Neural cell (in vitro differentiated cells): ENCODE measurements at regions not wholly inside any gene's neighbourhood (a gene's known extent, or its start where the extent isn't known, plus 50 kb on each side); places are given as distances from the start of the nearest gene placed in this dataset.

Experiments used
- EP300 ChIP-seq: fragments of 450-650 bp; conservative IDR thresholded peaks from 2 replicates; pipeline ENCODE4 v1.6.1; 2014; ENCODE audit warnings: antibody characterized with exemption, mild to moderate bottlenecking, moderate library complexity; ENCODE audit not compliant: poor library complexity, severe bottlenecking
- EZH2 ChIP-seq: fragments of 200-600, 300-800 bp; shearing (Covaris generic), sonication (generic); IDR thresholded peaks from 2 replicates; pipeline ENCODE4 v1.6.1; 2014; ENCODE audit warnings: antibody characterized with exemption, low read length, borderline replicate concordance, mild to moderate bottlenecking; ENCODE audit not compliant: insufficient read depth, poor library complexity, severe bottlenecking
- POLR2AphosphoS5 ChIP-seq: IDR thresholded peaks from 2 replicates; pipeline ENCODE4 v1.6.1; 2012
- RAD21 ChIP-seq: fragments of 450-650 bp; conservative IDR thresholded peaks from 2 replicates; pipeline ENCODE4 v1.6.1; 2014; ENCODE audit warnings: antibody characterized with exemption, mild to moderate bottlenecking, moderate library complexity
- SMC3 ChIP-seq: fragments of 450-650 bp; conservative IDR thresholded peaks from 2 replicates; pipeline ENCODE4 v1.6.1; 2014; ENCODE audit warnings: antibody characterized with exemption, mild to moderate bottlenecking, moderate library complexity; ENCODE audit not compliant: poor library complexity
- TAF1 ChIP-seq: IDR thresholded peaks from 2 replicates; pipeline ENCODE4 v1.6.1; 2012; ENCODE audit warnings: low read depth
- TF ChIP-seq, protein P1 (sequence below): fragments of 450-650 bp; IDR thresholded peaks from 2 replicates; pipeline ENCODE4 v1.5.1; 2014; ENCODE audit warnings: antibody characterized with exemption, mild to moderate bottlenecking, moderate library complexity; ENCODE audit not compliant: poor library complexity, severe bottlenecking
- TF ChIP-seq, protein P2 (sequence below): IDR thresholded peaks from 2 replicates; pipeline ENCODE4 v1.6.1; 2012; ENCODE audit warnings: borderline replicate concordance

DNA sequence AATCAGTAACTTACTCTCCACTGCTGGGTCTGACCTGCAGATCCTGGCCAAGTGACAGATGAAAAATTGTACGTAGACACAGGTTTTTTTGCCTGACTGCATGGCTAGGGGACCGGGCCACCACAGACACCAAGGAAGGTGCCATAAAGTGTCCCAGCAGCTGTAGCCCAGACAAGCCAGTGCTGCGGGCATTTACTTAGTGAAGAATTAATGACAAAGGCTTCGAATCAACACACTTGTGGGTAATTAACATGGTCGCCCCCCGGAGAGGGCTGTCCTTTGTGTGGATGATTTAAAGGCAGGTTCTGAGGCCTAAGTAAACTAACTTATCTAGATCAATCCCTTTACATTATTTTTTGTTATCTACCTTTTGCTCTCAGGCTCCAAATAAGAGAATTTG is 1709.1 kb upstream of the LRRTM1 start:
- TF ChIP-seq, protein P1, sequence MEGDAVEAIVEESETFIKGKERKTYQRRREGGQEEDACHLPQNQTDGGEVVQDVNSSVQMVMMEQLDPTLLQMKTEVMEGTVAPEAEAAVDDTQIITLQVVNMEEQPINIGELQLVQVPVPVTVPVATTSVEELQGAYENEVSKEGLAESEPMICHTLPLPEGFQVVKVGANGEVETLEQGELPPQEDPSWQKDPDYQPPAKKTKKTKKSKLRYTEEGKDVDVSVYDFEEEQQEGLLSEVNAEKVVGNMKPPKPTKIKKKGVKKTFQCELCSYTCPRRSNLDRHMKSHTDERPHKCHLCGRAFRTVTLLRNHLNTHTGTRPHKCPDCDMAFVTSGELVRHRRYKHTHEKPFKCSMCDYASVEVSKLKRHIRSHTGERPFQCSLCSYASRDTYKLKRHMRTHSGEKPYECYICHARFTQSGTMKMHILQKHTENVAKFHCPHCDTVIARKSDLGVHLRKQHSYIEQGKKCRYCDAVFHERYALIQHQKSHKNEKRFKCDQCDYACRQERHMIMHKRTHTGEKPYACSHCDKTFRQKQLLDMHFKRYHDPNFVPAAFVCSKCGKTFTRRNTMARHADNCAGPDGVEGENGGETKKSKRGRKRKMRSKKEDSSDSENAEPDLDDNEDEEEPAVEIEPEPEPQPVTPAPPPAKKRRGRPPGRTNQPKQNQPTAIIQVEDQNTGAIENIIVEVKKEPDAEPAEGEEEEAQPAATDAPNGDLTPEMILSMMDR = no peak
- TF ChIP-seq POLR2AphosphoS5 (no peak), RAD21 (no peak), EP300 (no peak), EZH2 (no peak), SMC3 (no peak), TAF1 (no peak)
- TF ChIP-seq, protein P2, sequence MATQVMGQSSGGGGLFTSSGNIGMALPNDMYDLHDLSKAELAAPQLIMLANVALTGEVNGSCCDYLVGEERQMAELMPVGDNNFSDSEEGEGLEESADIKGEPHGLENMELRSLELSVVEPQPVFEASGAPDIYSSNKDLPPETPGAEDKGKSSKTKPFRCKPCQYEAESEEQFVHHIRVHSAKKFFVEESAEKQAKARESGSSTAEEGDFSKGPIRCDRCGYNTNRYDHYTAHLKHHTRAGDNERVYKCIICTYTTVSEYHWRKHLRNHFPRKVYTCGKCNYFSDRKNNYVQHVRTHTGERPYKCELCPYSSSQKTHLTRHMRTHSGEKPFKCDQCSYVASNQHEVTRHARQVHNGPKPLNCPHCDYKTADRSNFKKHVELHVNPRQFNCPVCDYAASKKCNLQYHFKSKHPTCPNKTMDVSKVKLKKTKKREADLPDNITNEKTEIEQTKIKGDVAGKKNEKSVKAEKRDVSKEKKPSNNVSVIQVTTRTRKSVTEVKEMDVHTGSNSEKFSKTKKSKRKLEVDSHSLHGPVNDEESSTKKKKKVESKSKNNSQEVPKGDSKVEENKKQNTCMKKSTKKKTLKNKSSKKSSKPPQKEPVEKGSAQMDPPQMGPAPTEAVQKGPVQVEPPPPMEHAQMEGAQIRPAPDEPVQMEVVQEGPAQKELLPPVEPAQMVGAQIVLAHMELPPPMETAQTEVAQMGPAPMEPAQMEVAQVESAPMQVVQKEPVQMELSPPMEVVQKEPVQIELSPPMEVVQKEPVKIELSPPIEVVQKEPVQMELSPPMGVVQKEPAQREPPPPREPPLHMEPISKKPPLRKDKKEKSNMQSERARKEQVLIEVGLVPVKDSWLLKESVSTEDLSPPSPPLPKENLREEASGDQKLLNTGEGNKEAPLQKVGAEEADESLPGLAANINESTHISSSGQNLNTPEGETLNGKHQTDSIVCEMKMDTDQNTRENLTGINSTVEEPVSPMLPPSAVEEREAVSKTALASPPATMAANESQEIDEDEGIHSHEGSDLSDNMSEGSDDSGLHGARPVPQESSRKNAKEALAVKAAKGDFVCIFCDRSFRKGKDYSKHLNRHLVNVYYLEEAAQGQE = no peak
